HepG2 (cell line): ENCODE measurements at regions not wholly inside any gene's neighbourhood (a gene's known extent, or its start where the extent isn't known, plus 50 kb on each side); places are given as distances from the start of the nearest gene placed in this dataset.

ENCODE experiments used
- MIER3 ChIP-seq: IDR thresholded peaks from 2 replicates; pipeline ENCODE4 v1.6.1; 2016; ENCODE audit warnings: missing compliant biosample characterization, borderline replicate concordance
- SETDB1 ChIP-seq: sonication (generic); formaldehyde crosslinking; IDR thresholded peaks from 2 replicates; pipeline ENCODE4 v1.5.1; 2020; ENCODE audit warnings: missing genetic modification reagents, mild to moderate bottlenecking, borderline replicate concordance
- ZSCAN30 ChIP-seq: sonication (generic); formaldehyde crosslinking; IDR thresholded peaks from 2 replicates; pipeline ENCODE4 v1.5.0; 2020; ENCODE audit warnings: mild to moderate bottlenecking, missing genetic modification reagents
- ZSCAN5A ChIP-seq: sonication (generic); formaldehyde crosslinking; IDR thresholded peaks from 2 replicates; pipeline ENCODE4 v1.8.0; 2022; ENCODE audit warnings: mild to moderate bottlenecking, missing genetic modification reagents, borderline replicate concordance
- TF ChIP-seq, protein P1 (sequence below): sonication (generic); formaldehyde crosslinking; conservative IDR thresholded peaks from 2 replicates; pipeline ENCODE4 v1.4.0; 2020; ENCODE audit warnings: missing genetic modification reagents
- TF ChIP-seq, protein P2 (sequence below): sonication (generic); formaldehyde crosslinking; IDR thresholded peaks from 2 replicates; pipeline ENCODE4 v1.4.0; 2020; ENCODE audit warnings: missing genetic modification reagents
- TF ChIP-seq, protein P3 (sequence below): sonication (generic); formaldehyde crosslinking; IDR thresholded peaks from 2 replicates; pipeline ENCODE4 v1.5.1; 2020; ENCODE audit warnings: mild to moderate bottlenecking, missing genetic modification reagents

DNA sequence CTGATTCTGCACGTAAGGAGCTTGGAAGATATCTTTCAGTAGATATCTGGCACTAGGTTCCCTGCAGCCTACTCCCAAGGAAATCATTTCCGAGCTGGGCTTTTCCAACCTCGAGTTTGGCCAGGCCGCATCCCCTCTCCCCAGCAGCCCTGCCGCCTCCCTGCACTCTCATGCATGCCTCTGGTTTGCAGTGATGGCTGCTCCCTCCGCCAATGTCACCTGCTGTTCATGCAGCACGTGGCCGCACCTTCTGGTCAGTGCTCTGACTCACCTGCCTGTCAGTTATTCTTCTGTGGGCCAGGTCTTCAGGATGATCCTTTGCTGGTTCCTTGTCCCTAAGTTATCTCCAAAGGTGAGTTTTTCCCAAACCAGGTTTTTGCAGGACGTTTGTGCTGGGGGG lies 50.6 kb upstream of the RASGEF1A start (continued):
- TF ChIP-seq ZSCAN30 (CRISPR knock-in tag) (no peak), ZSCAN5A (CRISPR knock-in tag) (no peak), MIER3 (CRISPR knock-in tag) (no peak), SETDB1 (CRISPR knock-in tag) (no peak)
- TF ChIP-seq, protein P1, sequence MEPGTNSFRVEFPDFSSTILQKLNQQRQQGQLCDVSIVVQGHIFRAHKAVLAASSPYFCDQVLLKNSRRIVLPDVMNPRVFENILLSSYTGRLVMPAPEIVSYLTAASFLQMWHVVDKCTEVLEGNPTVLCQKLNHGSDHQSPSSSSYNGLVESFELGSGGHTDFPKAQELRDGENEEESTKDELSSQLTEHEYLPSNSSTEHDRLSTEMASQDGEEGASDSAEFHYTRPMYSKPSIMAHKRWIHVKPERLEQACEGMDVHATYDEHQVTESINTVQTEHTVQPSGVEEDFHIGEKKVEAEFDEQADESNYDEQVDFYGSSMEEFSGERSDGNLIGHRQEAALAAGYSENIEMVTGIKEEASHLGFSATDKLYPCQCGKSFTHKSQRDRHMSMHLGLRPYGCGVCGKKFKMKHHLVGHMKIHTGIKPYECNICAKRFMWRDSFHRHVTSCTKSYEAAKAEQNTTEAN (CRISPR knock-in tag) = no peak
- TF ChIP-seq, protein P2, sequence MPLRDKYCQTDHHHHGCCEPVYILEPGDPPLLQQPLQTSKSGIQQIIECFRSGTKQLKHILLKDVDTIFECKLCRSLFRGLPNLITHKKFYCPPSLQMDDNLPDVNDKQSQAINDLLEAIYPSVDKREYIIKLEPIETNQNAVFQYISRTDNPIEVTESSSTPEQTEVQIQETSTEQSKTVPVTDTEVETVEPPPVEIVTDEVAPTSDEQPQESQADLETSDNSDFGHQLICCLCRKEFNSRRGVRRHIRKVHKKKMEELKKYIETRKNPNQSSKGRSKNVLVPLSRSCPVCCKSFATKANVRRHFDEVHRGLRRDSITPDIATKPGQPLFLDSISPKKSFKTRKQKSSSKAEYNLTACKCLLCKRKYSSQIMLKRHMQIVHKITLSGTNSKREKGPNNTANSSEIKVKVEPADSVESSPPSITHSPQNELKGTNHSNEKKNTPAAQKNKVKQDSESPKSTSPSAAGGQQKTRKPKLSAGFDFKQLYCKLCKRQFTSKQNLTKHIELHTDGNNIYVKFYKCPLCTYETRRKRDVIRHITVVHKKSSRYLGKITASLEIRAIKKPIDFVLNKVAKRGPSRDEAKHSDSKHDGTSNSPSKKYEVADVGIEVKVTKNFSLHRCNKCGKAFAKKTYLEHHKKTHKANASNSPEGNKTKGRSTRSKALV (CRISPR knock-in tag) = no peak
- TF ChIP-seq, protein P3, sequence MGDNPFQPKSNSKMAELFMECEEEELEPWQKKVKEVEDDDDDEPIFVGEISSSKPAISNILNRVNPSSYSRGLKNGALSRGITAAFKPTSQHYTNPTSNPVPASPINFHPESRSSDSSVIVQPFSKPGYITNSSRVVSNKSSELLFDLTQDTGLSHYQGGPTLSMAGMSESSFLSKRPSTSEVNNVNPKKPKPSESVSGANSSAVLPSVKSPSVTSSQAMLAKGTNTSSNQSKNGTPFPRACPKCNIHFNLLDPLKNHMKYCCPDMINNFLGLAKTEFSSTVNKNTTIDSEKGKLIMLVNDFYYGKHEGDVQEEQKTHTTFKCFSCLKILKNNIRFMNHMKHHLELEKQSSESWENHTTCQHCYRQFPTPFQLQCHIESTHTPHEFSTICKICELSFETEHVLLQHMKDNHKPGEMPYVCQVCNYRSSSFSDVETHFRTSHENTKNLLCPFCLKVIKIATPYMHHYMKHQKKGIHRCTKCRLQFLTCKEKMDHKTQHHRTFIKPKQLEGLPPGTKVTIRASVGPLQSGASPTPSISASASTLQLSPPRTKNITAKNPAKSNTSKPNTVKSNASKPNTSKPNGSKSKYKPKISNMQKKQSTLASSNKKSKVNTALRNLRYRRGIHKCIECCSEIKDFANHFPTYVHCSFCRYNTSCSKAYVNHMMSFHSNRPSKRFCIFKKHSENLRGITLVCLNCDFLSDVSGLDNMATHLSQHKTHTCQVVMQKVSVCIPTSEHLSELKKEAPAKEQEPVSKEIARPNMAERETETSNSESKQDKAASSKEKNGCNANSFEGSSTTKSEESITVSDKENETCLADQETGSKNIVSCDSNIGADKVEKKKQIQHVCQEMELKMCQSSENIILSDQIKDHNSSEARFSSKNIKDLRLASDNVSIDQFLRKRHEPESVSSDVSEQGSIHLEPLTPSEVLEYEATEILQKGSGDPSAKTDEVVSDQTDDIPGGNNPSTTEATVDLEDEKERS = no peak
